Vagina (tissue), 2 donors: ENCODE measurements at regions not wholly inside any gene's neighbourhood (a gene's known extent, or its start where the extent isn't known, plus 50 kb on each side); places are given as distances from the start of the nearest gene placed in this dataset.
"Not testable (repeated sequence)": the region's sequence is repeated elsewhere in the genome, so short reads cannot be mapped to it uniquely, and the experiment has no call there.

Source experiments
- DNase-seq, 2 donors: peaks; one replicate each; pipeline ENCODE4 v3.0.0-alpha.2; 2017; ENCODE audit errors: extremely low spot score in 2 of 2
- H3K27ac ChIP-seq: fragments of 200-600 bp; sonication (generic); one replicate; pipeline ENCODE4 v1.5.1; 2019
- H3K27me3 ChIP-seq: fragments of 200-600 bp; sonication (generic); one replicate; pipeline ENCODE4 v1.5.1; 2019
- H3K36me3 ChIP-seq, 2 donors: fragments of 200-600 bp; sonication (generic); one replicate each; pipeline ENCODE4 v1.5.1; 2017 to 2019
- H3K4me1 ChIP-seq: fragments of 200-600 bp; sonication (generic); one replicate; pipeline ENCODE4 v1.5.1; 2019
- H3K4me3 ChIP-seq, 2 donors: fragments of 200-600 bp; sonication (generic); 1 replicate in 1 of 2; 2 replicates in 1 of 2; pipeline ENCODE4 v1.5.1; 2016 to 2019
- H3K9me3 ChIP-seq: fragments of 200-600 bp; sonication (generic); one replicate; pipeline ENCODE4 v1.5.1; 2019
- POLR2A ChIP-seq, 2 donors: fragments of 450-650 bp; IDR thresholded peaks; one replicate each; pipeline ENCODE4 v1.6.1; 2017; ENCODE audit warnings: antibody characterized with exemption in 2 of 2, mild to moderate bottlenecking in 2 of 2, moderate library complexity in 2 of 2
- POLR2AphosphoS5 ChIP-seq, 2 donors: sonication (generic); formaldehyde crosslinking; IDR thresholded peaks; one replicate each; pipeline ENCODE4 v1.9.0; 2017; ENCODE audit warnings: antibody characterized with exemption in 2 of 2, mild to moderate bottlenecking in 2 of 2, low read depth in 1 of 2; ENCODE audit not compliant: insufficient read depth in 1 of 2
- intact Hi-C: fragments of 100-400 bp; cut with DNase I; formaldehyde crosslinking; loops from one replicate; pipeline ENCODE4 v1.15.1; 2023
- TF ChIP-seq, protein P1 (sequence below), 3 experiments: fragments of 450-650 bp in 2 of 3; fragments of 200-600 bp in 1 of 3; sonication (generic) in 1 of 3; IDR thresholded peaks; one replicate each; pipeline ENCODE4 v1.5.1; 2017 to 2019; ENCODE audit warnings: antibody characterized with exemption in 3 of 3, mild to moderate bottlenecking in 2 of 3, moderate library complexity in 2 of 3

DNA sequence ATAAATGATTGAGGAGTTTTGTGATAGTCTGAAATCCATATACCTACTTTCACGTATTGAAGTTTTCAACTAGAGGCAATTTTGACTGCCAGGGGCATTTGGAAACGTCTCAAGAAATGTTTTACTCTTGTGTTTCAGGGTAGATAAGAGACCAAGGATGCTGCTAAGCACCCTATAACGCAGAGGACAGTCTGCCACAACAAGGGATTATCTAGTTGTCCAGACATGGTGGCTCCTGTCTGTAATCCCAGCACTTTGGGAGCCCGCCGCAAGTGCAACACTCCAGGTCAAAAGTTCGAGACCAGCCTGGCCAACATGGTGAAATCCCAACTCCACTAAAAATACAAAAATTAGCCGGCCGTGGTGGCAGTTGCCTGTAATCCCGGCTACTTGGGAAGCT, 133.7 kb upstream of the CCNG1 start:
- H3K4me3 ChIP-seq: no peak overlapping the region
- H3K4me1 ChIP-seq: no peaks in the 10 kb centered on the region
- H3K27me3 ChIP-seq: no peaks in the 10 kb centered on the region
- no peaks in the 10 kb centered on the region for H3K9me3 ChIP-seq
- no peak overlapping the region for H3K27ac ChIP-seq
- no peak for TF ChIP-seq POLR2A (IDR thresholded peaks at IDR 0.05)
- no peaks in the 10 kb centered on the region for H3K36me3 ChIP-seq
- intact Hi-C loops: no loop called here
- DNase-seq: no peak

DNA sequence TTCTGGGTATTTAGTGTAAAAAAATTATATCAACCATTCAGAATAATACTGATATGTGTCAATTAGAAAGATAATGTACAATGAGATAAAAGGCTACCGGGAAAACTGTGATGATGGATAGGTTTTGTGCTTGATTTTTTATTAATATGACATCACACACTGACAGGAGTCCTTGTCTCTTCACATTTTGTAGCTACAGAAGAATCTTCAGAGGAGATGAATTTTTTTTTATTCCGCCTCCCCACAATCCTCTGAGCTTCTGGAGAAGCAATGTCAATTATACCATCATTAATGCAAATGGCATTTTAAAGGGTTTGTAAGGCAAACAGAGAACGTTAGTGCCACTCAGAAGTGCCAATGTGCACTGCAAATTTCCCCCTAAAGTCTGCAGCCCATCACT, 131.7 kb upstream of the CCNG1 start:
- Histone ChIP-seq H3K36me3 (no peaks in the 10 kb centered on the region), H3K27ac (no peak overlapping the region), H3K4me3 (no peak overlapping the region), H3K4me1 (no peaks in the 10 kb centered on the region), H3K27me3 (no peaks in the 10 kb centered on the region), H3K9me3 (no peaks in the 10 kb centered on the region)
- intact Hi-C loops: no loop called here
- TF ChIP-seq POLR2A (IDR thresholded peaks at IDR 0.05) (no peak), POLR2AphosphoS5 (IDR thresholded peaks at IDR 0.05; ENCODE audit: insufficient read depth in 1 of 2, low read depth in 1 of 2) (no peak)
- TF ChIP-seq, protein P1, sequence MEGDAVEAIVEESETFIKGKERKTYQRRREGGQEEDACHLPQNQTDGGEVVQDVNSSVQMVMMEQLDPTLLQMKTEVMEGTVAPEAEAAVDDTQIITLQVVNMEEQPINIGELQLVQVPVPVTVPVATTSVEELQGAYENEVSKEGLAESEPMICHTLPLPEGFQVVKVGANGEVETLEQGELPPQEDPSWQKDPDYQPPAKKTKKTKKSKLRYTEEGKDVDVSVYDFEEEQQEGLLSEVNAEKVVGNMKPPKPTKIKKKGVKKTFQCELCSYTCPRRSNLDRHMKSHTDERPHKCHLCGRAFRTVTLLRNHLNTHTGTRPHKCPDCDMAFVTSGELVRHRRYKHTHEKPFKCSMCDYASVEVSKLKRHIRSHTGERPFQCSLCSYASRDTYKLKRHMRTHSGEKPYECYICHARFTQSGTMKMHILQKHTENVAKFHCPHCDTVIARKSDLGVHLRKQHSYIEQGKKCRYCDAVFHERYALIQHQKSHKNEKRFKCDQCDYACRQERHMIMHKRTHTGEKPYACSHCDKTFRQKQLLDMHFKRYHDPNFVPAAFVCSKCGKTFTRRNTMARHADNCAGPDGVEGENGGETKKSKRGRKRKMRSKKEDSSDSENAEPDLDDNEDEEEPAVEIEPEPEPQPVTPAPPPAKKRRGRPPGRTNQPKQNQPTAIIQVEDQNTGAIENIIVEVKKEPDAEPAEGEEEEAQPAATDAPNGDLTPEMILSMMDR (IDR thresholded peaks at IDR 0.05): no peak
- DNase-seq: no peak

DNA sequence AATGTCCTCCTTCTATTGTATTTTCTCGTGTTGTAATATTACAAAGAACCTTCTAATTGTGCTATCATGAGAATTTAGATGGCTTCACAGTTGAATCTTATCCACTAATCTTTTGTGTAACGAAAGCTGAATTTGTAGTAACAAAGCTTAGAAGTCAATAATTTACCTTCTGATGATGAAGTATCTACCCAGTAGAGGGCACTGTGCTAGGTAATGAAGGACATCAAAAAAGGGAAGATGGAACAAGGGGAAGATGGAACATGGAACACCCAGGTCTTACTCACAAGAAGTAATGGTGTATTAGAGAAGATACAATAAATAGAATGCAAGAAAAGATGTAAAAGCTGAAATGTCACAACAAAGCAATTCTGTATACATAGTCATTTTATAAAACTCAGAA, 131.0 kb upstream of the CCNG1 start:
- H3K4me1 ChIP-seq: no peaks in the 10 kb centered on the region
- H3K9me3 ChIP-seq: no peaks in the 10 kb centered on the region
- intact Hi-C loops: no loop called here
- DNase-seq: no peak
- no peak overlapping the region for H3K4me3 ChIP-seq
- no peak for TF ChIP-seq POLR2AphosphoS5 (IDR thresholded peaks at IDR 0.05; ENCODE audit: insufficient read depth in 1 of 2, low read depth in 1 of 2)
- TF ChIP-seq POLR2A (IDR thresholded peaks at IDR 0.05): no peak
- TF ChIP-seq, protein P1 (IDR thresholded peaks at IDR 0.05): no peak
- no peaks in the 10 kb centered on the region for H3K27me3 ChIP-seq
- H3K27ac ChIP-seq: no peak overlapping the region
- no peaks in the 10 kb centered on the region for H3K36me3 ChIP-seq

DNA sequence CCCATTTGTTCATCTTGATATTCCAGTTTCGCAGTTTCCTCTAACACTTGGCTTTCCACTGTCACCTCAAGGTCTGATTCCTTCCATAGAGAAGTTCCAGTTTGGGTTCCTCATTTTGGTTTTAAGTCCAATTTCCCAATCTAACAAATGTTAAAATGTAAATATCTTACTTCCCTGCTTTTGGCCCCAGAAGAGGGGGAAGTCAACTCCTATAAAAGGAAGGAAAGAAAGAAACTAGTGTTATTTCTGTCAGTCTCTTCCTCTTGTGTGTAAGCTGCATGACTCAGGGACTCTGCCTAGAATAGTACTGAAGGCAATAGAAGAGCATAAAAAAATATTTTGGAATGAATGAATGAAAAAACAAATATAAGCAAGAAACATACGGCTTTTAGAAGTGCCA, 127.5 kb upstream of the CCNG1 start:
- intact Hi-C loops: no loop called here
- no peak for DNase-seq
- Histone ChIP-seq H3K27ac (no peak overlapping the region), H3K4me3 (no peak overlapping the region), H3K36me3 (no peaks in the 10 kb centered on the region), H3K9me3 (no peaks in the 10 kb centered on the region), H3K27me3 (no peaks in the 10 kb centered on the region), H3K4me1 (no peaks in the 10 kb centered on the region)
- no peak for TF ChIP-seq POLR2A (IDR thresholded peaks at IDR 0.05)
- no peak for TF ChIP-seq POLR2AphosphoS5 (IDR thresholded peaks at IDR 0.05; ENCODE audit: insufficient read depth in 1 of 2, low read depth in 1 of 2)
- TF ChIP-seq, protein P1 (IDR thresholded peaks at IDR 0.05): no peak

DNA sequence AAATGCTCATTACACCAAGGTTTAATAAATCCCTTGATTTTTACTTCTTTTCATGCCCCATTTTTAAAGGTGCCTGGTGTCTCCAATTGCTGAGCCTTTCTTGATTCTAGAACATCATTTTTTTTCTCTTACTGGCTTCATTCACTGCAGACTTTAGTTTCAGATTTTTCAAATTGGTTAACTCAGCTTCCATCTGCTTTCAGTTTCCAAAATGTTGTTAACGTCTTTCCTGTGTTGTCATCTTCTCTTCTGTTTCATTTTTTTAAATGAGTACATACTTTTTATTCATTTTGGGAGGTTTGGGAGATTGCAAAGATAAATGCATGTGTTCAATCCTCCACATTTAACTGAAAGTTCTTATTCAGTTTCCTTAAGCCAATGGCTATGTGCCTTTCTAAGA, 126.4 kb upstream of the CCNG1 start:
- Histone ChIP-seq H3K27me3 (no peaks in the 10 kb centered on the region), H3K9me3 (no peaks in the 10 kb centered on the region), H3K4me3 (no peak overlapping the region), H3K36me3 (no peaks in the 10 kb centered on the region), H3K4me1 (no peaks in the 10 kb centered on the region), H3K27ac (no peak overlapping the region)
- DNase-seq: no peak
- intact Hi-C loops: no loop called here
- TF ChIP-seq POLR2A (IDR thresholded peaks at IDR 0.05) (no peak), POLR2AphosphoS5 (IDR thresholded peaks at IDR 0.05; ENCODE audit: insufficient read depth in 1 of 2, low read depth in 1 of 2) (no peak)
- TF ChIP-seq, protein P1 (IDR thresholded peaks at IDR 0.05): no peak

DNA sequence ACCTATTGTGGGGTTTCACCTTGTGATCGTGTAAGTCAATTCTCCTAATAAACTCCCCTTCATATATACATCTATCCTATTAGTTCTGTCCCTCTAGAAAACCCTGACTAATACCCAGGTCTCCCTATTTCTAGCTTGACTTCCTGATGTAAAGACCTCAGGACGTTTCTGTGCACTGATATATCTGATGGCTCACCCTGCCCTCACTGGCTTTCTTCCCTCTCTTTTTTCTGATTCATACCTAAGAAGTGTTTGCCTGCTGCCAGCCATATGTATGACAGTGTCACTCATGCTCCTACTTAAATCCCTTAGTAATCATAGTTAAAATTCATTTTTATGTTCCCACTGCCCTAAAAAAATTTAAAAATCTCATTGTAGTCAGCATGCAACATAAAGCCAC, 124.8 kb upstream of the CCNG1 start:
- DNase-seq: no peak
- Histone ChIP-seq H3K36me3 (no peaks in the 10 kb centered on the region), H3K4me3 (no peak overlapping the region), H3K9me3 (no peaks in the 10 kb centered on the region), H3K4me1 (no peaks in the 10 kb centered on the region), H3K27me3 (no peaks in the 10 kb centered on the region), H3K27ac (no peak overlapping the region)
- intact Hi-C loops: no loop called here
- no peak for TF ChIP-seq POLR2AphosphoS5 (IDR thresholded peaks at IDR 0.05; ENCODE audit: insufficient read depth in 1 of 2, low read depth in 1 of 2)
- TF ChIP-seq, protein P1 (IDR thresholded peaks at IDR 0.05): no peak
- no peak for TF ChIP-seq POLR2A (IDR thresholded peaks at IDR 0.05)

DNA sequence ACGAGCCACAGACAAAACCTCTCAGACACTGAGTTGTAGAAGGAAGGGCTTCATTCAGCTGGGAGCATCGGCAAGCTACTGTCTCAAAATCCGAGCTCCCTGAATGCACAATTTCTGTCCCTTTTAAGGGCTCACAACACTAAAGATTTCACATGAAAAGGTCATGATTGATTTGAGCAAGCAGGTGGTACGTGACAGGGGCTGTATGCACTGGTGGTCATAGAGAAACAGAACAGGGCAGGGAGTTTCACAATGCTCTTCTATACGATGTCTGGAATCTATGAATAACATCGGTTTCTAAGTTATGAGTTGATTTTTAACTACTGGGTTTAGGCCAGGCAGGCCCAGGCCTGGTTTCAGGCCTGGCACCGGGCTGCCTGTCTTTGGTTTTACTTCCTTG, 124.3 kb upstream of the CCNG1 start:
- H3K27me3 ChIP-seq, H3K27ac ChIP-seq, DNase-seq, H3K4me1 ChIP-seq, H3K4me3 ChIP-seq, intact Hi-C loops, H3K36me3 ChIP-seq, H3K9me3 ChIP-seq: not testable (repeated sequence)

DNA sequence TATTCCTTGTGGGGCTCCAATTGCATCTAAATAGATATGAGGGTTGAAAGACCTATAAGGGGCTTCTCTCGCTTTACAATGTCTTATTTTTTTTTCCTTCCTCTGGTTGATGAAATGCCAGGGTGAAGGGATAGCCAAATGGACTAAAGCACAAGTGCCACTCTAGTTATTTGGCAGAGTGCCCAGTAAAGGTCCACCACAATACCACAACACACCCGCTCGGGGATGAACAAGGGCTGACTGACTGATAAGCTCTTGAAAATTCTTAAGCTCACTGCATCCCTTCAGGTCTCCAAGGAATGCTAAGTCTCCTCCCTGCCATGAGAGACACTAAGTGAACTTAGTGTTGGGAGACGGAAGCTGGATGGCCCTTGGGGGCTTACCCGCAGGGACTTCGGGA, 121.0 kb upstream of the CCNG1 start:
- H3K4me3 ChIP-seq, intact Hi-C loops, H3K27ac ChIP-seq, DNase-seq, H3K36me3 ChIP-seq, H3K4me1 ChIP-seq, H3K27me3 ChIP-seq, H3K9me3 ChIP-seq: not testable (repeated sequence)
